Vagina (tissue), 2 donors: ENCODE measurements at regions not wholly inside any gene's neighbourhood (a gene's known extent, or its start where the extent isn't known, plus 50 kb on each side); places are given as distances from the start of the nearest gene placed in this dataset.

Experiments
- POLR2AphosphoS5 ChIP-seq, 2 donors: sonication (generic); formaldehyde crosslinking; IDR thresholded peaks; one replicate each; pipeline ENCODE4 v1.9.0; 2017; ENCODE audit warnings: antibody characterized with exemption in 2 of 2, mild to moderate bottlenecking in 2 of 2, low read depth in 1 of 2; ENCODE audit not compliant: insufficient read depth in 1 of 2
- TF ChIP-seq, protein P1 (sequence below), 3 experiments: fragments of 450-650 bp in 2 of 3; fragments of 200-600 bp in 1 of 3; sonication (generic) in 1 of 3; IDR thresholded peaks; one replicate each; pipeline ENCODE4 v1.5.1; 2017 to 2019; ENCODE audit warnings: antibody characterized with exemption in 3 of 3, mild to moderate bottlenecking in 2 of 3, moderate library complexity in 2 of 3

DNA sequence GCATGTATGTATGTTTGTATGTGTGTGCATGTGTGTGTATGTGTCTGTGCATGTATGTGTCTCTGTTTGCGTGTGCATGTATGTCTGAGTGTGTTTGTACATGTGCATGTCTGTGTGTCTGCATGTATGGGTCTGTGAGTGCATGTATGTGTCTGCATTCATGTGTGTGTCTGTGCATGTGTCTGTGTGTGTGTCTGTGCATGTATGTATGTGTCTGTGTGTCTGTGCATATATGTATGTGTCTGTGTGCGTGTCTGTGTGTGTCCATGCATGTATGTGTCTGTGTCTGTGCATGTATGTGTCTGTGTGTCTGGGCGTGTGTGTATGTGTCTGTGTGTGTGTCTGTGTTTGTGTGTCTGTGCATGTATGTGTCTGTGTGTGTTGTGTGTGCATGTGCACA lies 49.9 kb upstream of the DIP2C start:
- TF ChIP-seq POLR2AphosphoS5 (IDR thresholded peaks at IDR 0.05; ENCODE audit: insufficient read depth in 1 of 2, low read depth in 1 of 2), result no peak
- TF ChIP-seq, protein P1, sequence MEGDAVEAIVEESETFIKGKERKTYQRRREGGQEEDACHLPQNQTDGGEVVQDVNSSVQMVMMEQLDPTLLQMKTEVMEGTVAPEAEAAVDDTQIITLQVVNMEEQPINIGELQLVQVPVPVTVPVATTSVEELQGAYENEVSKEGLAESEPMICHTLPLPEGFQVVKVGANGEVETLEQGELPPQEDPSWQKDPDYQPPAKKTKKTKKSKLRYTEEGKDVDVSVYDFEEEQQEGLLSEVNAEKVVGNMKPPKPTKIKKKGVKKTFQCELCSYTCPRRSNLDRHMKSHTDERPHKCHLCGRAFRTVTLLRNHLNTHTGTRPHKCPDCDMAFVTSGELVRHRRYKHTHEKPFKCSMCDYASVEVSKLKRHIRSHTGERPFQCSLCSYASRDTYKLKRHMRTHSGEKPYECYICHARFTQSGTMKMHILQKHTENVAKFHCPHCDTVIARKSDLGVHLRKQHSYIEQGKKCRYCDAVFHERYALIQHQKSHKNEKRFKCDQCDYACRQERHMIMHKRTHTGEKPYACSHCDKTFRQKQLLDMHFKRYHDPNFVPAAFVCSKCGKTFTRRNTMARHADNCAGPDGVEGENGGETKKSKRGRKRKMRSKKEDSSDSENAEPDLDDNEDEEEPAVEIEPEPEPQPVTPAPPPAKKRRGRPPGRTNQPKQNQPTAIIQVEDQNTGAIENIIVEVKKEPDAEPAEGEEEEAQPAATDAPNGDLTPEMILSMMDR (IDR thresholded peaks at IDR 0.05), result no peak
